Natural killer cell (primary cell): ENCODE measurements at regions not wholly inside any gene's neighbourhood (a gene's known extent, or its start where the extent isn't known, plus 50 kb on each side); places are given as distances from the start of the nearest gene placed in this dataset.
A peak's percentile ranks its signal among the peaks of the same experiment; 100 is the strongest.

Experiments used
- ATAC-seq, 3 donors: fragments of 150-1000 bp in 2 of 3; fragments of 200-7000 bp in 1 of 3; cut with Tn5 transposase; 1 replicate in 1 of 3; 2 replicates in 2 of 3; pipeline ENCODE4 v1.10.0; 2021; ENCODE audit warnings: mild to moderate bottlenecking in 2 of 3, moderate library complexity in 2 of 3
- DNase-seq, 2 donors: peaks; one replicate each; pipeline versions ENCODE4 v3.0.0 to v3.0.0-alpha.2; 2013 to 2021; ENCODE audit warnings: mixed read lengths in 1 of 2
- H3K27ac ChIP-seq: one replicate; pipeline ENCODE4 v1.5.1; 2013; ENCODE audit warnings: mild to moderate bottlenecking, low read length
- H3K27me3 ChIP-seq: one replicate; pipeline ENCODE4 v1.6.1; 2013; ENCODE audit warnings: low read length; ENCODE audit not compliant: control insufficient read depth, insufficient read depth
- H3K36me3 ChIP-seq: one replicate; pipeline ENCODE4 v1.6.1; 2013; ENCODE audit warnings: low read length; ENCODE audit not compliant: control insufficient read depth, insufficient read depth
- H3K4me1 ChIP-seq: one replicate; pipeline ENCODE4 v1.6.1; 2013; ENCODE audit warnings: low read length; ENCODE audit not compliant: control insufficient read depth, insufficient read depth
- H3K4me3 ChIP-seq: one replicate; pipeline ENCODE4 v1.5.1; 2013; ENCODE audit warnings: low read length
- H3K9me3 ChIP-seq: one replicate; pipeline ENCODE4 v1.6.1; 2013; ENCODE audit warnings: low read length; ENCODE audit not compliant: control insufficient read depth, insufficient read depth
- H3K27ac Mint-ChIP-seq, 2 donors: one replicate each; pipeline ENCODE4 v1.8.0; 2022; ENCODE audit warnings: mild to moderate bottlenecking in 2 of 2, mixed read lengths in 2 of 2, moderate library complexity in 1 of 2
- H3K27me3 Mint-ChIP-seq, 2 donors: one replicate each; pipeline ENCODE4 v1.8.0; 2022; ENCODE audit warnings: low read depth in 2 of 2, mixed read lengths in 2 of 2
- H3K36me3 Mint-ChIP-seq: one replicate; pipeline ENCODE4 v1.8.0; 2022; ENCODE audit warnings: mixed read lengths
- H3K4me1 Mint-ChIP-seq, 2 donors: one replicate each; pipeline ENCODE4 v1.8.0; 2022; ENCODE audit warnings: mixed read lengths in 2 of 2
- H3K4me3 Mint-ChIP-seq: one replicate; pipeline ENCODE4 v1.8.0; 2022; ENCODE audit warnings: mild to moderate bottlenecking, moderate library complexity, mixed read lengths
- H3K9me3 Mint-ChIP-seq, 2 donors: one replicate each; pipeline ENCODE4 v1.8.0; 2022; ENCODE audit warnings: mixed read lengths in 2 of 2
- CTCF ChIP-seq: fragments of 200-600 bp; IDR thresholded peaks from one replicate; pipeline ENCODE4 v1.8.0; 2022; ENCODE audit warnings: antibody characterized with exemption
- WGBS: methylation state at CpG from one replicate; pipeline ENCODE4 v1.1.7; 2013; ENCODE audit warnings: missing lambda C conversion rate; ENCODE audit not compliant: insufficient coverage; 5-methylcytosine and 5-hydroxymethylcytosine counted together
- intact Hi-C: fragments of 100-400 bp; cut with micrococcal nuclease; formaldehyde crosslinking; loops from one replicate; pipeline ENCODE4 v1.14.2; 2022

- H3K27me3 ChIP-seq = no peaks in the 10 kb centered on the region
- H3K36me3 ChIP-seq = no peaks in the 10 kb centered on the region
- H3K27ac ChIP-seq = no peak overlapping the region
- no peak for TF ChIP-seq CTCF
- Mint-ChIP-seq H3K4me3 (no peak overlapping the region), H3K4me1 (no peaks in the 10 kb centered on the region), H3K36me3 (no peaks in the 10 kb centered on the region), H3K27me3 (peaks cover 5 to 31% of the 10 kb centered on the region in 2 donors), H3K27ac (no peak overlapping the region), H3K9me3 (no peaks in the 10 kb centered on the region)
- intact Hi-C loops = no loop called here
- no peaks in the 10 kb centered on the region for H3K4me1 ChIP-seq
- H3K4me3 ChIP-seq = no peak overlapping the region
- H3K9me3 ChIP-seq = no peaks in the 10 kb centered on the region
- no peak for ATAC-seq
- no peak for DNase-seq
- 73% methylated on average over 2 of the region's 2 CpGs for WGBS
Measured at GRCh38 chr1:239960366-239960765, 131.3 kb upstream of the FMN2 start.

DNA sequence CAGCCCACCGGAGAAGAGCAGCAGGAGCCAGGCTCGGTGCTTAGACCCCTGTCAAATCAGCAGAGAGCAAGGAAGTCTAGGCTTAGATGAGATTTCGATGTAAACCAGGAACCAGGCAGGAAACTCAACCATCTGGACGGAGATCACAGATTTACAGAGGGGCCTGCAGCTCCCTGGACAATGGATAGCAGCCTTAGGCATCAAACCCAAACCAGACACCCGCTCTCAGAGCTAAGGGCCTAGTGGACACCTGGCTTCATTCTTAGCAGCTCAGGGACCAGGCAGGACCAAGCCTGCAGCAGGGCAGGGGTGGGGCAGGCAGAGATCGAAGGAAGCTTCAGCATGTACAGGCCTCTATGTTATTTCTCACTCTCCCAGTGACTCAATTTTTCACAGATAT, 127.8 kb upstream of the FMN2 start:
- Histone ChIP-seq H3K9me3 (no peaks in the 10 kb centered on the region), H3K36me3 (no peaks in the 10 kb centered on the region), H3K4me1 (no peaks in the 10 kb centered on the region), H3K4me3 (no peak overlapping the region), H3K27ac (no peak overlapping the region), H3K27me3 (no peaks in the 10 kb centered on the region)
- no peak for DNase-seq
- no peaks in the 10 kb centered on the region for H3K36me3 Mint-ChIP-seq
- peaks cover 6 to 34% of the 10 kb centered on the region in 2 donors for H3K27me3 Mint-ChIP-seq
- no peak overlapping the region for H3K27ac Mint-ChIP-seq
- no peak for ATAC-seq
- WGBS = 71% methylated on average over 6 of the region's 6 CpGs
- no peaks in the 10 kb centered on the region for H3K4me1 Mint-ChIP-seq
- intact Hi-C loops = no loop called here
- no peaks in the 10 kb centered on the region for H3K9me3 Mint-ChIP-seq
- no peak for TF ChIP-seq CTCF
- H3K4me3 Mint-ChIP-seq = no peak overlapping the region

GRCh38 chr1:239976130-239976968, 115.3 kb upstream of the FMN2 start:
- ATAC-seq = peak; percentile 47 to 74 (median 66)
- Histone ChIP-seq H3K9me3 (peaks cover 1% of the 10 kb centered on the region), H3K27ac (no peak overlapping the region), H3K36me3 (no peaks in the 10 kb centered on the region), H3K27me3 (no peaks in the 10 kb centered on the region), H3K4me3 (no peak overlapping the region), H3K4me1 (no peaks in the 10 kb centered on the region)
- Mint-ChIP-seq H3K9me3 (peaks cover 0 to 2% of the 10 kb centered on the region in 2 donors), H3K27ac (no peak overlapping the region), H3K27me3 (no peaks in the 10 kb centered on the region), H3K4me3 (no peak overlapping the region), H3K4me1 (no peaks in the 10 kb centered on the region), H3K36me3 (no peaks in the 10 kb centered on the region)
- intact Hi-C loops = loop anchor here (1.0 kb wide), 1 partner anchor 25 kb away; no protein-coding TSS in a partner anchor
- TF ChIP-seq CTCF = peak; percentile 98
- WGBS = 37% methylated on average over 5 of the region's 5 CpGs
- peak; percentile 27 to 65 for DNase-seq

- intact Hi-C loops = no loop called here
- WGBS = 78% methylated on average over 6 of the region's 6 CpGs
- no peaks in the 10 kb centered on the region for H3K27me3 ChIP-seq
Measured at GRCh38 chr1:239977416-239977815, 114.3 kb upstream of the FMN2 start.

More at GRCh38 chr1:239977416-239977815, 114.3 kb upstream of the FMN2 start:
- Histone ChIP-seq H3K4me1 (no peaks in the 10 kb centered on the region), H3K36me3 (no peaks in the 10 kb centered on the region), H3K27ac (no peak overlapping the region), H3K4me3 (no peak overlapping the region), H3K9me3 (peaks cover 4% of the 10 kb centered on the region)
- Mint-ChIP-seq H3K4me3 (no peak overlapping the region), H3K4me1 (no peaks in the 10 kb centered on the region), H3K27ac (no peak overlapping the region), H3K36me3 (no peaks in the 10 kb centered on the region), H3K9me3 (peaks cover 0 to 3% of the 10 kb centered on the region in 2 donors), H3K27me3 (no peaks in the 10 kb centered on the region)
- no peak for TF ChIP-seq CTCF
- DNase-seq = no peak
- ATAC-seq = no peak
